ENCODE measurements at regions not wholly inside any gene's neighbourhood (a gene's known extent, or its start where the extent isn't known, plus 50 kb on each side); places are given as distances from the start of the nearest gene placed in this dataset.

DNA sequence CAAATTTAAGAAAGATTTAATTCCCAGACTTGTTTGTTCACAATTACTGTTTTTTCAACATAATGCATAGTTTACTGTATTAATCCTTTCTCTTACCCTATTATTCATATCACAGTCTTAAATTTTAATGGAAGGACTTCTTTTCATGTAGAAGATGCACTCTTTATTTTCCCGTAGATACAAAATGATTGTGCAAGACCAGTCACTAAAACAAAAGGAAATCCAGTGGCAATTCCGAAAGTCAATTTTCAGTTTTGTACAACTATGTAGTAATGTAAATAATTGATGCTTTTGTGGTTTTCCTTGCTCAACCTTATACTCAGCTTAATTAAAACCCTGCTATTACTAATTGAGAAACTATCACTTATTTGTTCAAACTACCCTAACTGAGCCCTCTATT lies 361.5 kb upstream of the PTCHD4 start:
- Histone ChIP-seq H3K36me3 (no peaks in the 10 kb centered on the region), H3K27me3 (no peaks in the 10 kb centered on the region), H3K4me1 (peaks cover 0 to 21% (median 3%) of the 10 kb centered on the region in 3 donors), H3K27ac (no peak overlapping the region), H3K9me3 (no peaks in the 10 kb centered on the region), H3K4me3 (no peak overlapping the region)
- intact Hi-C loops (cut with DNase I): no loop called here
- TF ChIP-seq POLR2A (IDR thresholded peaks at IDR 0.05): no peak
- TF ChIP-seq, protein P1, sequence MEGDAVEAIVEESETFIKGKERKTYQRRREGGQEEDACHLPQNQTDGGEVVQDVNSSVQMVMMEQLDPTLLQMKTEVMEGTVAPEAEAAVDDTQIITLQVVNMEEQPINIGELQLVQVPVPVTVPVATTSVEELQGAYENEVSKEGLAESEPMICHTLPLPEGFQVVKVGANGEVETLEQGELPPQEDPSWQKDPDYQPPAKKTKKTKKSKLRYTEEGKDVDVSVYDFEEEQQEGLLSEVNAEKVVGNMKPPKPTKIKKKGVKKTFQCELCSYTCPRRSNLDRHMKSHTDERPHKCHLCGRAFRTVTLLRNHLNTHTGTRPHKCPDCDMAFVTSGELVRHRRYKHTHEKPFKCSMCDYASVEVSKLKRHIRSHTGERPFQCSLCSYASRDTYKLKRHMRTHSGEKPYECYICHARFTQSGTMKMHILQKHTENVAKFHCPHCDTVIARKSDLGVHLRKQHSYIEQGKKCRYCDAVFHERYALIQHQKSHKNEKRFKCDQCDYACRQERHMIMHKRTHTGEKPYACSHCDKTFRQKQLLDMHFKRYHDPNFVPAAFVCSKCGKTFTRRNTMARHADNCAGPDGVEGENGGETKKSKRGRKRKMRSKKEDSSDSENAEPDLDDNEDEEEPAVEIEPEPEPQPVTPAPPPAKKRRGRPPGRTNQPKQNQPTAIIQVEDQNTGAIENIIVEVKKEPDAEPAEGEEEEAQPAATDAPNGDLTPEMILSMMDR (IDR thresholded peaks at IDR 0.05): no peak
- no peak for DNase-seq
- 53 to 75% methylated on average over 2 of the region's 2 CpGs for WGBS, 2 donors

DNA sequence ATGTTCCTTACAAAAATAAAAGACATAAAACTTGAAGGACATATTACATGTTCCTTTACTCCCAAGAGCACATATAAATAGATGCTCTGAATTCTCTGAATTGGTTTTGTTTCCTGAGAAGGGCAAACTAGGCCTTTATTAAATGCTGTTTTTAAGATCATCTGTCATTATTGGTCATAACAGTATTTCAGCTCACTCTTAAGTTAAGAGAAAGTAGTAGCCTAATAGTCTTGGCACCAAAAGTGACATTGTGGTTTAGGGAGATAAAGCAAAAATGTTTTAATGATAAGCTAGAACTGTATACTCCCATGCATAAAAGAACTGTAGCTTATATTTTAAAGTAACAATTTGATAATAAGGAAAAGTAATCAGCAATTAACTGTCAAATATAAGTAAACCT lies 361.1 kb upstream of the PTCHD4 start:
- no peak for DNase-seq
- Histone ChIP-seq H3K4me3 (no peak overlapping the region), H3K36me3 (no peaks in the 10 kb centered on the region), H3K27ac (no peak overlapping the region), H3K9me3 (no peaks in the 10 kb centered on the region), H3K4me1 (peaks cover 0 to 21% (median 3%) of the 10 kb centered on the region in 3 donors), H3K27me3 (no peaks in the 10 kb centered on the region)
- TF ChIP-seq, protein P1 (IDR thresholded peaks at IDR 0.05): no peak
- no peak for TF ChIP-seq POLR2A (IDR thresholded peaks at IDR 0.05)
- intact Hi-C loops (cut with DNase I): no loop called here

DNA sequence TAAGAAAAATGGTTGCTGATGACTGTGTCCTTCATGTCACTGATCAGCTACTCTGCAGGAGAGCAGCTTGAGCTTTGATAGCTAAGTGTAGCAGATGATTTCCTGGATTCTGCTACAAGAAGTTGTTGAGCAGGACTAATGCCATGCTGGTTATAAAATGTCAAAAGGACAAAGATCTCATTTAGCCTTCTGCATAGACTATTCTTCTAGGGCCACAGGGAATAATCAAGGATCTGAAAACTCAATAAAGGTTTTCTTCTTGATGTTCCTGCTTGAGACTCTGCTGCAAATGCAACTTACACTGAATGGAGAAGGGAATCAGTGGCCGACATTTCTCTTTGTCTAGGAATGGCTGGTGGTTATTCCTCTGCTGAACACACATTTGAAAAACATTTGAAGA lies 360.3 kb upstream of the PTCHD4 start:
- DNase-seq: no peak
- WGBS, 2 donors: 88 to 90% methylated on average over 1 of the region's 1 CpG
- H3K36me3 ChIP-seq: no peaks in the 10 kb centered on the region
- H3K27me3 ChIP-seq: no peaks in the 10 kb centered on the region
- intact Hi-C loops (cut with DNase I): no loop called here
- TF ChIP-seq, protein P1 (IDR thresholded peaks at IDR 0.05): no peak
- no peak for TF ChIP-seq POLR2A (IDR thresholded peaks at IDR 0.05)
- no peaks in the 10 kb centered on the region for H3K9me3 ChIP-seq
- no peak overlapping the region for H3K4me3 ChIP-seq
- peaks cover 0 to 21% (median 3%) of the 10 kb centered on the region in 3 donors for H3K4me1 ChIP-seq
- no peak overlapping the region for H3K27ac ChIP-seq

DNA sequence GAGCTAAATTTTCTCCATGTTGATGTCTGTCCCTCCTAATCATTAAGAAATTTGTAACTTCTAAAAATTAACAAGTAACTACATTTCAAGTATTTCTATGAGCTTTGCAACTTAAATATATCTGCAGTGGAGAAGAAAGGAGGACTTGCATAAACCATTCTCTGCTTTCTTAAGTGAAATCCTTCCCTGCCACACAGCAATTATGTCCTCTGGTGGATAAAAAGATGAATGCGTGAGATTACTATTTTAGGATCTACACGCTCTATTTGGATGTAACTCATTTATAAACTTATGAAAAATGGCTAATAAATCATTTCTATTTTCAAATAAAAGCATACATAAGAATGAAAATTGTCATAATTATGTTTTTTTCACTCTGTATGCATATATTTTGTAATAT lies 338.0 kb upstream of the PTCHD4 start:
- 88 to 93% methylated on average over 2 of the region's 2 CpGs for WGBS, 2 donors
- Histone ChIP-seq H3K4me3 (no peak overlapping the region), H3K36me3 (no peaks in the 10 kb centered on the region)

DNA sequence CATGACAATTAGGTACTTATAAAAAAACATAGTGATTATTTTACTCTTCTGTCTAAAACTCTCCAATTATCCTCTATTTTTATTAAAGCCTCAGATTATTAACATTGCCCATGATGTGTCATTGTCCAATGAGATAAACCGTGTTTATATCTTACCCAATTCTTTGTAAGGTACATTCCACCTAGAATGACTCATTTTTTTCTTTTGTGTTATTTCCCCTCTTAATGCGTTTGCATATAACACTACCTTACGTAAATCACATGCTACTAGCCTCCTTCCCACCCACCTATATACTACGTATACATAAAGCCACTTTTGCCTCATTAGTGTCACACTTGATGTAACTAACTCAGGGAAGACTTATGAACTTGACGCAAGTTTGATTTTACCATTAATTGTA lies 336.3 kb upstream of the PTCHD4 start:
- no peaks in the 10 kb centered on the region for H3K9me3 ChIP-seq
- H3K4me3 ChIP-seq: no peak overlapping the region
- intact Hi-C loops (cut with DNase I): no loop called here
- no peaks in the 10 kb centered on the region for H3K4me1 ChIP-seq
- no peaks in the 10 kb centered on the region for H3K36me3 ChIP-seq
- TF ChIP-seq, protein P1 (IDR thresholded peaks at IDR 0.05): no peak
- TF ChIP-seq POLR2A (IDR thresholded peaks at IDR 0.05): no peak
- WGBS, 2 donors: 87 to 88% methylated on average over 5 of the region's 5 CpGs
- DNase-seq: no peak
- H3K27me3 ChIP-seq: no peaks in the 10 kb centered on the region
- no peak overlapping the region for H3K27ac ChIP-seq

More for the DNA sequence above, 338.0 kb upstream of the PTCHD4 start:
- Histone ChIP-seq H3K27ac (no peak overlapping the region), H3K9me3 (no peaks in the 10 kb centered on the region), H3K4me1 (no peaks in the 10 kb centered on the region), H3K27me3 (no peaks in the 10 kb centered on the region)
- no peak for DNase-seq
- TF ChIP-seq POLR2A (IDR thresholded peaks at IDR 0.05): no peak
- TF ChIP-seq, protein P1 (IDR thresholded peaks at IDR 0.05): peak in 1 of 6 experiments; percentile 24
- intact Hi-C loops (cut with DNase I): no loop called here
